GM18499 (cell line): ENCODE measurements at regions not wholly inside any gene's neighbourhood (a gene's known extent, or its start where the extent isn't known, plus 50 kb on each side); places are given as distances from the start of the nearest gene placed in this dataset.
"Not testable (repeated sequence)": the region's sequence is repeated elsewhere in the genome, so short reads cannot be mapped to it uniquely, and the experiment has no call there.

Experiments
- ATAC-seq: cut with Tn5 transposase; IDR thresholded peaks from one replicate; pipeline ENCODE4 v1.9.1; 2021; ENCODE audit warnings: moderate number of reproducible peaks; ENCODE audit not compliant: insufficient read depth, unreplicated experiment

DNA sequence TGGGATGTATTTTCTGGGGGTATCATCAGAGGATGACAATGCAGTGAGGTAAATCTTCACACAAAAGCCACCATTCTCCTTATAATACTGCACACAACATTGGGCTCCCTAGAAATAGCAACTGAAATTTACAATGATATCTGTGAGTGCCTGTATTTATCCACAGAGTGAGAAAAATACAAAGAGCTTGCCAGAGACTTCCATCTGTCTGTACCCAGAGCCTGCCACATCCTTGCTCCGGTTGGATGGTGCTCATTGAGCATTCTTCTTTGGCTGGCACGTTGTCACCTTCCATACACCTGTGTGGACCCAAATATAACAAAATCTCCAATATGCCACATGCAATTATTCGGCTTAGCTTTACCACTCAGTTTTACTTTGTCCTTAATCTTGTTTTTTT lies 189.5 kb upstream of the UFM1 start:
- ATAC-seq, result no peak

GRCh38 chr13:38159710-38160109 lies 189.9 kb upstream of the UFM1 start:
- ATAC-seq, result no peak

DNA sequence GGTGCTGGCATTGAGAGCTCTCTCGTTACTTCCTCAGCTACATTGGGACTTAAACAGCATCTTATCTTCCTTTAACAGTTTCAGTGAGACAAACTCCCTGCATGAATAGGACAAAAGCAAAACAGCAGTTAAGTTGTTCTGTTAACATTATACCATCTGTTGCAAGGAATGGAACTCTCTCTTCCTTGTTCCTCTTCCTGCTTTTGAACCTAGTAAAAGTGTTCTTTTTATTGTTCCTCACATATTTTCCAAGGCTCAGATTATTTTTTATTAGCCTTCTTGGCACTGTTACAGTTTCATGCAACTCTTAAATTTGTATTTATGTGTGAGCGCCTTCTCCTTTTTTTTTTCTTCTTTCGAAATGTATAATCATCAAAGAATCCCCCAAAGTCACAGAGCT lies 202.6 kb upstream of the UFM1 start:
- no peak for ATAC-seq

DNA sequence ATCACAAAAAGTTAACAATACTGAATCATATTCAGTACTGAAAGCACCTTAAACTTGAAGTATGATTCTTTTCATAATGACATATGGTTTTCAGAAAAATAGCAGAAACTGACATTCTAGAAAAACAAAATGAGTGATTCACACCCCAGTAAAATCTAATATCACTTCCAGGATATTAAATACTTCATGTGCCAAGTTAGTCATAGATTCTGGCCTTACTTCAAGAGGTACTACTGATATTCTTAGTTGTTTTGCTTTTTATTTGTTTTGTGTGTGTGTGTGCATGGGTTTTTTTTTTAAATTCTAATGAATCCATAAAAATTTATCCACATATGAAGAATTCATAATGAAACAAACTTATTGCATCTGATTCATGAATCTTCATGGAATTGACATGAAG lies 207.9 kb upstream of the UFM1 start:
- ATAC-seq, result no peak

- no peak for ATAC-seq
Observed at GRCh38 chr13:38135592-38135991, 214.1 kb upstream of the UFM1 start.

DNA sequence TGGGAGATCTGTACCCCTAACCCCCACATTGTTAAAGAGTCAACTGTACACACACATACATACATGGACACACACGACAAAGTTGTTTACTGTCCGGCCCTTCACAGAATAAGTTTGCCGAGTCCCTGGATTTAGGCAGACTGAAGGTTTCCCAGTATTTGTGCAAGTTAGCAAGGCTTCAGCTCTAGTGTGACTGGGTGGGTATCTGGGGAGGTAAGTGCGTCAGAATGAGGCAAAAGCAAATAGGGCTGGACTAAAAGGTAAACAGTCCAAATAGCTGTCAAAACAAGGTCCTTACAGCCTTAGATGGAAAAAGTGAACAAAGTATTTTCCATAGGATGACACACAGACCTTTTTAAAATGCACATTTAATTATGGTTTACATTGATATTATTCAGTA lies 228.4 kb upstream of the UFM1 start:
- no peak for ATAC-seq

- ATAC-seq, result no peak
Observed at GRCh38 chr13:38103851-38104250, 234.3 kb upstream of the TRPC4 start.

GRCh38 chr13:38099751-38100150 lies 230.2 kb upstream of the TRPC4 start:
- no peak for ATAC-seq

- no peak for ATAC-seq
Observed at GRCh38 chr13:38093425-38093824, 223.9 kb upstream of the TRPC4 start.

DNA sequence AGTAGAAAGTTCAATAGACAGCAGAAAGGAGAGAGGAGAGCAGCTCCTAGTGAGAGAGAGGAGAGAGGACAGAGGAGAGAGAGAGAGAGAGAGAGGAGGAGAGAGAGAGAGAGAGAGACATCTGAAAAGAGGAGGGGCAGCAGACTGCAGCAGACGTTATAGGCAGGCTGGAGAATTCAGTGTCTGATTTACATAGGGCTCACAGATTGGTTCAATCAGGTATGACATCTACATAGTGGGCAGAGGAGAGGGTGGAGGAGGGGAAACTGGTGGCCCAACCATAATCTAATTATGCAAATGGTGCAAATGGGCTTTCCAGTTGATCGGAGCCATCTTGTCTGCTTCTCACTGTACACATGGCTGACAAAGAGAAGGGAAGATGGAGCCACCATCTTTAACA lies 221.3 kb upstream of the TRPC4 start:
- no peak for ATAC-seq

- no peak for ATAC-seq
Observed at GRCh38 chr13:38086721-38087120, 217.1 kb upstream of the TRPC4 start.

DNA sequence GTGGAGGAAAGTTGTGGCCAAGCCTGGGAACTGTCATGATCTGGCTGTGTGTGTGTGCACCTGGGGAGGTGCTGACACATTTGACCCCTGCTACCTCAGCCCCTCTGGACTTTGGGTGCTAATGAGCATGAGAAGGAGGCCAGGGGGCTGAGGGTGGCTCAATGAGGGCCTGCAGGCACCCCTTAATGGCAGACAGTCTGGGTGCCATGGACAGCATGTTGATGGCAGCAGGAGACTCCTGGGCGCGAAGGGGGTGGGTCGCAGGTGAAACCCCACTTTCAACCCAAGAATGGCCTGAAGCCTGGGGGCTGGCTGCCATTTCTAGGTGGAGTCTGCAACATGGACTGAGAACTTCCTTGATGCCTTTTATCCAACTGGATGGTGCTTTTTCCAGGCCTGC lies 216.4 kb upstream of the TRPC4 start:
- no peak for ATAC-seq

- ATAC-seq, result no peak
Observed at GRCh38 chr13:38073931-38074330, 204.4 kb upstream of the TRPC4 start.

- no peak for ATAC-seq
Observed at GRCh38 chr13:38072696-38073095, 203.1 kb upstream of the TRPC4 start.

GRCh38 chr13:38071340-38071739 lies 201.8 kb upstream of the TRPC4 start:
- not testable (repeated sequence) for ATAC-seq

DNA sequence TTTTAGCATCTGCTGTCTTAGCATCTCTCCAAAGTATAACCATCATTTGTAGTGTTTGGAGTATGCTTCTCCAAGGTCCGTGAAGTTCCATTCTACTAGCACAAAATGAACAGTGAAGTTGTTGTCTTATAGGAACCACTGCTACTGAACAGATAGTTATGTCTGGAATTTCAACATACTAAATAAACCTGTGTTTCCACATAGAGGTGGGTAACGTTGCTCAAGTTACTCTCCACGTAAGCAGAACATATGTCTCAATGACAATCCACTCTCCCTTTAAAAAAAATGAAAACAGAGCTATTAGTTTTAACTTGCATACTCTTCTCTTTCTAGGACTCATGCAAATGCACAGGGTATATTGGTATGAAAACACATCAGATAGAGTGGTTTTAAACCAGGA lies 184.3 kb upstream of the TRPC4 start:
- ATAC-seq, result no peak

DNA sequence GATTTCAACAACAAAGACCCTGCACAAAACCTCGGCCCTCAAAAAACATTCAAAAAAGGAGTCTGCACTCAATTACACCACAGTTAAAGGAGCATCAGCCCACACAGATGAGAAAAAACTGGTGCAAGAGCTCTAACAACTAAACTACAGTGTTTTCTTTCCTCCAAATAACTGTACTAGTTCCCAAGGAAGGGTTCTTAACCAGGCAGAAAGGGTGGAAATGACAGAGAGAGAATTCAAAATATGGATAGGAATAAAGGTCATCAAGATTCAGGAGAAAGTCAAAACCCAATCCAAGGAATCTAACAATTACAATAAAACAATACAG lies 176.4 kb upstream of the TRPC4 start:
- ATAC-seq, result no peak

DNA sequence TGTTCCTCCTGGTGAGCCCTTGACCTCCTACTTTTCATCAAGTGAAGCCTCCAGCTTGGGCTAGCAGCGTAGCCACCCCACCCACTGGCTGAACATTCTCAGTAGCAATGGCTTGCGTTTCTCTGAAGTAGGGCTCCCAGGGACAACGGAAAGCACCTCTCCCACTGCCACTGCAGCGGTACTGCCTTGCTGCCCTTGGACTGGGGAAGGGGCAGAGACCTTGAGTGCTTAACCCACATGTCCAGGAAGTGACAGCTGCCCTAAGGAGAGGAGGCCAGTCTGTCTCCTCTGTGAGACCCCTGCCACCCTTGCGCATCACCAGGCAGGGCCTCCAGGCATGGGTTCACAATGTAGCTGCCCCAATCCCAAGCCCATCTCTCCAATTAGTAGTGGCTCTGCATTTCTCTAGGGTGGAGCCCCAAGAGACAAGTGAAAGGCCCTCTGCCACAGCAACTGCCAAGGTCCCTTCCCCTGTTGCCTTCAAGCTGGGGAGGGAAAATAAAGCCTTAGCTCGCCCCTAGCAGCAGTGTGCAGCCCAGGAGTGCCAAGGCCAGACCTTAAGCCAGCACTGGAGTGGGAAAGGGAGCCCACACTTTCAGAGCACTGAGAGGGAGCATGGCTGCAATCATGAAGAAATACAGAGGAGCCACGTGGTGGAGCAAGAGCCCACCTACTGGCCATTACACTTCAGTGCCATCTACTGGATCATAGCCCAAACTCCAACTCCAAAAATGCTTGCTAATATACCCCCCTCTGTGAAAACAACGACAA lies 175.9 kb upstream of the TRPC4 start:
- peak; percentile 89 for ATAC-seq

GRCh38 chr13:38044067-38044466 lies 174.5 kb upstream of the TRPC4 start:
- no peak for ATAC-seq

DNA sequence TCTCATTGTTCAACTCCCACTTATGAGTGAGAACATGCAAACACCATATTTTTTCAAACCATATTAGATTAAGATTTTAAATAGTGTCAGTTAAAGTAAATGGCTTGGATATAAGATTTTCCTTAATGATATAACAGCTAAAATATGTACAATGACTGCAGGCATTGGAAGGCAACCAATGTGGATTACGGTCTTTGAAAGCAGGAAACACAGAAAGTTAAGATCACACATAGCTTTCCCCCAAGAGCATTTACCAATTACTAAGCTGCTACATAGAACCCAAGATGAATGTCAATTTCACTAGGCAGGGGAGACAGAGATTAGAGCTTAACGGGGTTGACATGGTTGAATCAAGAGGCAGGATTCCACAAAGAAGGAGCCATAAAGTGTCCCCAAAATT lies 173.2 kb upstream of the TRPC4 start:
- ATAC-seq, result no peak

DNA sequence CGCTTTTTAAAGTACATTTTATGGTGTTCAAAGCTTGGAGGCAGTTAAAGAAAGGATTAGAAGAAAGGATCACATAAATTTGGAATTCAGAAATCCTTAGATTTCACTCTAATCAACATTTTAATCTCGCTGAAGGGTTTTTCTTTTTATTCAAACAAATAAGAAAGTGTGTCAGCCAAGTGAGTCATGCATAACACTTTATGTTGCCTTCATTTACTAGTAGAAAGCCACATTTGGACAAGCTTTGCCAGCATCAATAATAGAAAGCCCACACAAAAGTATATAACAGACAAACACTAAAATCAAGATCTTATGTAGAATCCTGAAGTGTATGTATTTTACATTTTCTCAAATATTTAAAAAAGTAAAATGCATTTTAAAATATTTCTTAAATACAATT lies 154.9 kb upstream of the TRPC4 start:
- ATAC-seq, result no peak

DNA sequence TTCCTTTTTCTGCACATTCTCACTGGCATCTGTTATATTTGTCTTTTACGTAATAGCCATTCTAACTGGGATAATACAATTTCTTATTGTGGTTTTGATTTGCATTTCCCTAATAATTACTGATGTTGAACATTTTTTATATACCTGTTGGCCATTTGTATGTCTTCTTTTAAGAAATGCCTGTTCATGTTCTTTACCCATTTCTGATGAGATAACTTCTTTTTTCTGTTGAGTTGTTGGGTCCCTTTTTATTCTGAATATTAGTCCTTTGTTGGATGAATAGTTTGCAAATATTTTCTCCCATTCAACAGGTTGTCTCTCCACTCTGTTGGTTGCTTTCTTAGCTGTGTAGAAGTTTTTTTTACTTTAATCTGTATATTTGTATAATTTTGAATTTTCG lies 147.7 kb upstream of the TRPC4 start:
- ATAC-seq, result no peak

DNA sequence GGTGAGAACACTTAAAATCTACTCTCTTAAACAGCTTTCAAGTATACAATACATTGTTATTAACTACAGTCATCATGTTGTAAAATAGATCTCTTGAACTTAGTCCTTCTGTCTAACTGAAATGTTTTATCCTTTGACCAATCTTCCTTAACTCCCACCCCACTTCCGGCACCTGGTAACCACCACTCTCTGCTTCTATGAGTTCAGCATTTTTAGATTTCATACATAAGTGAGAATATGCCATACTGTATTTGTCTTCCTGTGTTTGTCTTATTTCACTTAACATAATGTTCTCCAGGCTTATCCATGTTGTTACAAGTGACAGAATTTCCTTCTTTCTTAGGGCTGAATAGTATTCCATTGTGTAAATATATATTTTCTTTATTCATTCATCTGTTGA lies 144.1 kb upstream of the TRPC4 start:
- ATAC-seq, result no peak
